Caki2 (cell line): ENCODE measurements at regions not wholly inside any gene's neighbourhood (a gene's known extent, or its start where the extent isn't known, plus 50 kb on each side); places are given as distances from the start of the nearest gene placed in this dataset.

ENCODE experiments used
- DNase-seq: peaks from one replicate; pipeline ENCODE4 v3.0.0-alpha.2; 2015; ENCODE audit warnings: low read depth
- in situ Hi-C: cut with HindIII; loops from 2 replicates; pipeline ENCODE4 v1.10.0; 2016; ENCODE audit warnings: low sequenced_read_pairs, low pct_unique_long_range_greater_than_20kb, mixed read lengths

DNA sequence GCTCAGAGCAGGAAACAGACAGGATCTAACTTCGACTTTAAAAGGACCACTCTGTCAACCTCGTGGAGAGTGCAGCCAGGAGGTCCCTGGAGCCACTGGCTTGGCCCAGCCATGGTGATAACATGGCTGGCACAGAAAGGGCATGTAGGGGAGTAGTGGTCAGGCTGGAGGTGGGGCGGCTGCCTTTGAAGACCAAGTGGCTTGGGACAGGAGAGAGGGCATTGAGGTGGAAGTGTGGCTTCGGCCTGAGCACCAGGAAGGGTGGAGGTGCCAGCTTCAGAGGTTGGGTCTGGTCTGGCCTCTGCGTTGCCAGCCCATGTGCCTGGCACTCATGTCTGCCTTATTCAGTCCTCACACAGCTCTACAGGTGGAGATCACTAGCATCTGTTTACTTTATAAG, 270.0 kb downstream of the NSG2 start:
- DNase-seq: no peak
- in situ Hi-C loops: no loop called here

DNA sequence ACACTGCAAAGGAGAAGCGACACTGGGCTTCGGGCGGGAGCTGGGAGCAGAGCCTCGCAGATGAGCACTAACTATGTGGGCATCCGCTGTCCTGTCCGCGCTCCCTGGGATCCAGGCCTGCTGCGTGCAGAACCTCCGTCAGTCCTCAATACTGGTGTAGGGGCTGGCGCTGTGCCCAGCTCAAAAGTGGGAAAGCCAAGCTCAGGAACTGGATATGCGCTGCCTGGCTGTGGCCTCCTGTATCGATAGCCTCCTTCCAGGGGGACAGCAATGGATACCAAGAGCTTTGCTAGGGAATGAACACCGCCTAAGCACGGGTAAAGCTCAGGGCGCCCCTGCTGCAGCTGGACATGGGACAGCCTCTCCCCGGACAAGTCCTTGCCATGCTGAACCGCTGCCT, 270.4 kb downstream of the NSG2 start:
- no peak for DNase-seq
- in situ Hi-C loops: no loop called here

DNA sequence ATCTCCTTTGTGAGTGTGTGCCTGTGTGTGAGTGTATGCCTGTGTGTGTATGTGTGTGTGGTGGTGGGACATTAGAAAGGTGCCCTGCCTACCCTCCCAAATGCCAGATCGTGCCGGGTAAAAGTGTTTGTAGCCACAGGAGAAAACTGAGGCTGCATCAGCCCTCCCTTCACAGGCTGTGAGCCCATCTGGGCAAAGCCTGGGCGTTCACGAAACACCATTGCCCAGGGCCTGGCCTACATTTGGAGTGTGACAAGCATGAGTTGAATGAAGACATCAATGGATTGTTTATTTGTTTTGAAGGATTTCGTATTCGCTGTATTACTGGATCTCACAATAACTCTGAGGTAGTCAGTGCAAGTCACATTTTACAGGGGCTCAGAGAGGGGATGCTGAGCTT, 270.8 kb downstream of the NSG2 start:
- in situ Hi-C loops: no loop called here
- no peak for DNase-seq

DNA sequence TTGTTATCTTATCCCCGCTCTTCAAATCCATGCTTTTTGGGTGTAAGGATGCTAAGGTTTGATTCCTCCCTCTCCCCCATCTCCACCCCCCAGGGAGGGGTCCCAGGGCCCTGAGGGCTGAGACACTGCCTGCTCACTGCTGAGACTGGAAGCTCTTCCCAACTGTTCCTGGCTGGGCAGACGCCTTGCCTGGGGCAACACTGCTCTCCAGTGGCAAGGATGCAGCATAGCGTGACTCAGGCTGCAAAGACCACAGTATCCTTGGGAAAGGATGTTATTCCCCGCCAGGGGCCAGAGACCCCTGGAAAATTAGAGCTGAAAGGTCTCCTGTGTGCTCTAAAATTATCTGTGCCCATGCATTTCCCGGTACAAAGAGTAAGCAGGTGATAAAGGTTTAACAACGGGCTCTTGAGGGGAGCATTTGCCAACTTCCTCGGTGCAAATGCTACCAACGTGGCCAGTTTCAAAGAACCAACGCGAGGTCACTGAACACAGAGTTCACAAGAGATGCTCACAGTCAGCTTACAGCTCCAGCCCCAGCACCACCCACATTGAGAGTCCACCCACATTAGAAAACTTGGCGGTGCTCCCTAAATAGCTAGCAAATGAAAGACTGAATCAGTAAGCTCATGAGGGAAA, 271.9 kb downstream of the NSG2 start:
- in situ Hi-C loops: no loop called here
- peak; percentile 69 for DNase-seq

DNA sequence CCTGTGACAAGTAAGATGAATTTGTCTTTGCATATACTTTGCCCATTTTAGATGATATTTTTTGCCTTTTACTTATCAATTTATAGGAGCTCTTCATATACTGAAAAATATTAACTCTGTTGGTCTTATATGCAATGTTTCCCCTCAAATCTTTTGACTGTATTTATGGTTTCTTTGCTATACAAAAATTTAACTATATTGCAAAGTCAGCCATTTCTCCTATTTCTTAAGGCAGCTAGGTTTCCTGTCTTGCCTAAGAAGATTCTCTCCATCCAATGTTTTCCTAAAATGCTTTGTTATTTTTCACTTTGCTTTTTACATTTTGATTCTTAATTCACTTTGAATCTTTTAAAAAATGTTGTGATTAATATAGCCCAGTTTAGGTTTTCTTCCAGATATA, 273.1 kb downstream of the NSG2 start:
- DNase-seq: no peak
- in situ Hi-C loops: no loop called here

DNA sequence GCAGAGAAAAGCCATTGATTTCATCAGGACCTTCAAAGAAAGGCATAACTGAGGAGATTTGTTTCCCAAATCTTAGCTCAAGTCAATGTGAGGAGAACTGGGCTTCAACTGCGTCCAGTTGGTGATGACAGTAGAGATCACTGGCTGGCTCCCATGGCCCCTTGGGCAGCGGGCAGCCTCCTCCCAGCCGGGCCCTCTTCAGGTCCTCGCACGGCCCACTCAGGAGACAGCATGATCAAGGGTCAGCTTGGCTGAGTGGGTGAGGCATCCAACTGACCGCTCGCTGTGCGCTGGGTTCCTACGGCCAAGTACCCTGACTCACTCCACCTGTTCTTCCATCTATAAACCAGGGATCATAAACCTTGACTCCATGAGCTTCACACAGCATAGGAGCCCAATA, 274.0 kb downstream of the NSG2 start:
- in situ Hi-C loops: no loop called here
- DNase-seq: no peak

DNA sequence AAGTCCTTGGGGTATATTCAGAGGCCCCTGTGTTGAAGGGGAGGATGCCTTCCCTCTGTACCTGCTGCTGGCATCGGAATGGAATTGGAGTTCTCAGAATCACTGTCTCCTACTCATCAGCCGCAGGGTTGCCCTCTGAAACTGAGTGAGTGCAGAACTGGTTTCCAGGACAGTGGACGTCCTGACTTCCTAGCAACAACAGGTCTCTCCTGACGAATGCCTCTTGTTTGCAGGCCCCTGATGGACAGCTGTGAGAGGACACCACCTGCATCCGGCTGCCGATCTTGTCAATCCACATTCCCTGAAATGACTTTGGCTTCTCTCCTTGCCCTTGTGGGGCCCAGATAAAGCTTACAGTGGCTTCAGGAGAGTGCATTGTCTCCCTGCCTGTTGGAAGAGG, 274.5 kb downstream of the NSG2 start:
- in situ Hi-C loops: loop anchor here (10.0 kb wide), 1 partner anchor 95 kb away; no protein-coding TSS in a partner anchor
- DNase-seq: no peak

DNA sequence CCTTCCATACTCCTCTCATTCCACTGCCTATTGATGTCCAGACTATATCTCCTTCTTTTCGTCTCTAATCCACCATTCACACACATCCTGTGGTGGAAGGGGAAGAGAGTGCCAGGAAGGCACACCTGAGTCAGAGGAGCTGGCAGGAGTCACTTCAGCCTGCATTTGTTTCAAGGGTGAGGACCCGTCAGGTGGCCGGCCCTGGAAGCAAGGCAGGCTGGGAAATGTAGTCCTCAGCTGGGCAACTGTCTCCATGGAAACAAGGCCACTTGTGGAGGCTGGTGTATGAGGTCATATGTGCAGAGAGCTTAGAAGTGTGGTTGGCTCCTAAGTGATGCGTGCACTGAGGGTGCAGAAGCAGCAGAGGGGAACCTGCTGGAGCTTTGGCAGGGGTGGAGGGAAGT, 278.4 kb downstream of the NSG2 start:
- peak; percentile 98 for DNase-seq

DNA sequence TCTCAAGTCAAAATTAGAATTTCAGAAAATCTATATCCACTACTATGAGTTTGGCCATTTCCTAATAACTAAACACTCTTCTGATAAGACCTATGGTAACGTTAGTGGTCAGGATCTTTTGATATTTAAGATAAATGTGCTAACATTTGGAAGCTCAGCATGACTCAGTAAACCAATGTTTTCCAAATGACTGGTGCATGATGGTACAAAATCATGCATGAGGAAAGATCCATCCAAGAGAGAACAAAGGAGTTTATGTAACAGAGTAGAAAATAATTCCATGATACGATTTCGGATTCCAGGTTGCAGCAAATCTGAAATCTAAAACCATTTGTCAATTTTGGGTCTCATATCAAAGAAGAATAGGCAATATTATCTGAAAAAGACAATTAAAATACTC, 279.2 kb downstream of the NSG2 start:
- in situ Hi-C loops: loop anchor here (10.0 kb wide), 1 partner anchor 90 kb away; no protein-coding TSS in a partner anchor
- peak; percentile 81 for DNase-seq

More for the DNA sequence above, 278.4 kb downstream of the NSG2 start:
- in situ Hi-C loops: loop anchor here (10.0 kb wide), 1 partner anchor 91 kb away; no protein-coding TSS in a partner anchor

DNA sequence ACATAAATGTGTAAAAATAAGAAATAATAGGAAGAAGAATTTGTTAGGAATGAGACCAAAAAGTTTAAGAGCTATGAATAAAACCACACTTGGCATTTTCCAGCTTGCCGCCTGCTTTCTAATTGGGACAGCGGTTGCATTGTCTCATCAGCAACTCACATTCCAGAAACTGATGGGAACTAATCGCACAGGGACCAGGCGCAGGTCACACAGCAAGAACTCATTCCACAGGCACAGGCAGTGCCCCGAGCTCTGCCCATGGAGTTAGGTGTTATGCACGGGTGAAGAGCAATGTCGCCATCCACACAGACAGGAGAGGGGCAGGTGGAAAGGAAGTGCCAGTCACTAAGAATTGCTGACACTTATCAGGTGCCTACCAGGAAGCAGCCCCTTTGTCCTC, 279.9 kb downstream of the NSG2 start:
- in situ Hi-C loops: loop anchor here (10.0 kb wide), 1 partner anchor 89 kb away; no protein-coding TSS in a partner anchor
- DNase-seq: peak; percentile 38

DNA sequence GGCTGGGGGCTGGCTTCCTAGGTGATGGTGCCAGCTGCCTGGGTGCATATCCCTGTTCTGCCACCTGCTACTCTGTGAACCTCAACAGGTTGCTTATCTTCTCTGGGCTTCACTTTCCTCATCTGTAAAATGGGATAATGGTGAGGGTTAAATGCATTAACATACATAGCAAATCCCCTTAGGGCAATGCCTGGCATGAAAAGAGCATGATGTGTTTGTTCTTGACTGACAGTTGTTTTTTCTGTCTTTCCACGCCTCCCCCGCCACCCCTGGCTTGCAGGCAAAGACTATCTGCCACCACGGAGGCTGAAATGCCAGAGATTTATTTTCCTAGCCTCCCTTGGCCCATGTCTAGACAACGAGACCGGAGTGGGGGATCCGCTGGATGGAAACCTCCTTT, 280.5 kb downstream of the NSG2 start:
- in situ Hi-C loops: loop anchor here (10.0 kb wide), 1 partner anchor 89 kb away; no protein-coding TSS in a partner anchor
- DNase-seq: peak; percentile 63

DNA sequence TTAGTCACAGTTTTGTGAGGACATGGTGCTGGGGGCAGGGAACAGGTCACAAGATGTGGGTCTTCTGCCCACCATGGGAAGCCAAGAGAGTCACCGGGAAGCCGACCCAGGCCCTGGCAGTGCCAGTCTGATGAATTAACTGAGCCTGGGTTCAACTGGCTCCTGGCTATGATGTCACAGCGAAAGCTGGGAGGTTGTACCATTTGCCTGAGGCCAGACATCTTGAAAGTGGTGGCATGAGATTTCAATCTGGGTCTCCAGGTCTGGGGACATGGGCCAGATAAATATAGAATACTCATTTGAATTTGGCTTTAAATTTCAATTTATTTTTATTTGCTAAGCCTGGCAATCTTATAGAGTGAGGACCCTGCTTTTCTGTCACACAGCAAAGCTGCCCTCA, 280.9 kb downstream of the NSG2 start:
- in situ Hi-C loops: loop anchor here (10.0 kb wide), 1 partner anchor 88 kb away; no protein-coding TSS in a partner anchor
- peak; percentile 14 for DNase-seq

DNA sequence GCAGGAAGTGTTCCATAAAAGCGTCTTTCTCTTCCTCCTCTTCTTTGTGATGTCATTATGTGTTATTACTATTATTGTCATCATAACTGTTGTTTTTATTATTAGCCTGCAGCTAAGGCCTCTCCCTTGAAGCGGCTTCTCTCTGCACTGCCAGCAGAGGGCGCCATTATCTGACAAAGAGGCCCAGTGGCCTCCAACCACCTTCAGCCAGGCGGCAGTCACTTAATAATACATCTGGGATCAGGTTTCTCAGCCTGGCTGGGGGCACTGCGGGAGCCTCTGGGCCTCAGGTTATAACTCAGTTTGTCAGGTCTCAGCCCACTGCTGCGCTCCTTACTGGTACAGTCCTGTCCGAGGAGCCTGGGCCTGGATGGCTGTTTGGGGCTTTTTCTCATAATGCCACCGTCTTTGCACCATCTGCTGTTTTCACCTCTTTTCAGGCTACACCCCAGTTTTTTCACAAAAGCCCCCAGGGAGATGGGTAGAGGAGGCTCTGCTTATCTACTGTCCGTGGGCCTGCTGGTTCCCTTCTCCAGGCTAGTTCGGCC, 281.9 kb downstream of the NSG2 start:
- in situ Hi-C loops: loop anchor here (10.0 kb wide), 1 partner anchor 87 kb away; no protein-coding TSS in a partner anchor
- DNase-seq: peak; percentile 88

DNA sequence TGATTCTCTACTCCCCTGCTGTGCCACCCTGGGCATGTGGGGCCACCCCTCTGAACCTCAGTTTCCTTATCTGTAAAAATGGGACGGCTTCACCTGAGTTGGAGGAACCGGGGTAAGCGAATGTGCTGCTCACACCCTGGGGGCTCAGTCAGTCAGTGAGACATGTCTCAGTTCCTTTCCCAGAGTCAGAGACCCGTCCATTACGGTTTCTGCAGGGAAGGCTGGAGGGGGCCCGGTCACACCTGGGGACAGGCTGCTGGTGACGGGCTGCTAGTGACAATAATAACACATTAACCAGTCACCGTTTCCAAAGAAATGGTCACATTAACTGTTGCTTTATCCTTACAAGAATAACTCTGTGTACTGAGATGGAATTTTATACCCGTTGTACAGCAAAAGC, 282.4 kb downstream of the NSG2 start:
- in situ Hi-C loops: loop anchor here (10.0 kb wide), 1 partner anchor 87 kb away; no protein-coding TSS in a partner anchor
- no peak for DNase-seq

DNA sequence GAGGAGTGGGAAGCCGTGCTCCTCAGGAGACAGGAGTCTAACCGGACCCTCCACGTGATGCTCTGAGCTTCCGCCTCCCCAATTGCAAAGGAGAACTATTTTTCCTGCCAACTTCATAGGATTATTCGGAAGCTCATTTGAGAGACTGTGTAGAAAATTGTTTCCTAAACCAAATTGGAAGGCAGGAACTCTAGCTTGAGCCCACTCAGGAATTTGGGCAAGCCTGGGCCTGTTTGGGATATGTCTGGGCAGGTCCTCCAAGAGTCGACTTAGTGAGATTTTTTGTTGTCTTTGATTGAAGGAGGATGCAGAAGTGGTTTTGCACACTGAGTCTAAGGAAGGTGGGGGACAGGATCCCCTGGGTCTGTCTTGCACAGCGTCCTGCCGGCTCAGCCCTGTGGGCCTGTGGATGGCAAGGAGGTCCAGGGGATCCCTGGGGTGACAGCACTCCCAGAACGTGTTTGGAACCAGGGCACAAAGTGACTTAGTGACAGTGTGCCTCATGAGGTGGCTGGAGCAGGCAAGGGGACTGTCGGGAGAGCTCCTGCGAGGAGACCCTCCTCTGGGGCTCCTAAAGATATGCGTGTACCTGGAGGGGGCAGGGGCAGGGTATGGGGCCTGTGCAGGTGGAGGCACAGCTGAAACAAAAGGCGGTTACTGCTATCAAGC, 283.3 kb downstream of the NSG2 start:
- in situ Hi-C loops: loop anchor here (10.0 kb wide), 1 partner anchor 86 kb away; no protein-coding TSS in a partner anchor
- DNase-seq: peak; percentile 28

DNA sequence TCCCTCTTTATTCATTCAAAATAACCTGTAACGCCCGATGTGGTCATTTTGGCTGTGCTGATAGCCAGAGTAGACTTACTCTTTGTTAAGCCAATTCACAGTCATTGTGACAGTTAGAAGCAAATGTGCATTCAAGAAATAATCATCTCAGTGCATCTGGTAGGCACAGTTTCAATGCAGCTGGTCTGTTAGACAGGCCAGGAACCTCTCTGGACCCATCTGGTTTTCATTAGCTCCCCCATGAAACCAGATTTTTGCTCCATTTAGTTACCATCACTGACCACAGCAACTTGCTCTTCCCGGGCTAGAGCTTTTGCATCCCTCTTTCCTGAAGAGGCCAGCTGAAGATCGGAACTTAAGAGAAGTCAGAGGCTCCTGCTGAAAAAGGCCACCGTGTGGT, 284.2 kb downstream of the NSG2 start:
- in situ Hi-C loops: loop anchor here (10.0 kb wide), 1 partner anchor 85 kb away; no protein-coding TSS in a partner anchor
- no peak for DNase-seq

DNA sequence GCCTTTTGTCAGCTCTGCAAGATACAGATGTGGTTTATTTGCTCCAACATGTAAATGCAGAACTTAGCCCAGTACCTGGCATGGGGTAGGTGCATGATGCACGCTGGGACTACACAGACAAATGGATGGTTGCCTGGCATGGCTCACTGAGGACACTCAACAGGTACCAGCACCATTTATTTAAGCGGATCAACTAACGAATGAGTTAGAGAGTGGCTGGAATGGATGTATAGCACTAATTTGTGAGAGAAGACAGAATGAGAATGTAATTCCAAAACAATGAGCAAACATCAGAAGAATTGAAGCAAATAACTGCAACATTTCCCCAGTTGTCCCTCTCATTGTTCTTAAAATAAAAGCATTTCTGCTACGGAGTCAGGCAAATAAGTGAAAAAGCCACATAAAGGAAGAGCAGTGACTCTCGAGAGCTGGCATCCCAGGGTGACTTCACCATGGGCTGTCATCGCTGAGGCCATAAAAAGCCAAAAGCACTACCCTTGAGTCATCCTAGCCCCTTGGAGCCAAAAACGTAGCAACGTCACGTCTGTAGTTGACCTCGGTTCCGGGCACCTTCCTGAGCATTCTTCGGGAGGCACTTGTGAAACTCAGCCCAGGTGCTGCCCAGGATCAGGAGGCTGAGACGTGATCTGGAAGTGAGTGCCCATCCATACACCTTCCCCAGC, 290.3 kb downstream of the NSG2 start:
- no peak for DNase-seq
- in situ Hi-C loops: no loop called here

DNA sequence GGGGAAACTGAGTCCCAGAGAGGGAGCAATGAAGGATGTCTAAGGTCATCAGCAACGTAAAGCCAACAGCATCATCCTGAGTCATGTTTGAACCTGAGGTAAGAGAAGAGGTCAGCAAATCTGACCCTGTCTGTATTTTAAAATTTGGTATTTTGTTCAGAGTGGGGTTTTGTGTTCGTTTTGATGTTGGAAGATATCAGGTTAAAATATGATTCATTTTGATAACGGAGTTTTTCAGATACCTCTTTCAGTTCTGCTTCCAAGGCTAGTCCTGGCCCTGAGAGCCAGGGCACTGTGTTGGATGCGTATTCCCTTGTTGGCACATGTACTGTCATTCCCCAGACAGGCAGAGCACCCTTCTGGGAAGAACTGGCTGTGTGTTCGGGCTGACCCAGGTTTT, 291.0 kb downstream of the NSG2 start:
- in situ Hi-C loops: no loop called here
- DNase-seq: no peak
